ENCODE measurements at regions not wholly inside any gene's neighbourhood (a gene's known extent, or its start where the extent isn't known, plus 50 kb on each side); places are given as distances from the start of the nearest gene placed in this dataset.

- no peak overlapping the region for H3K27ac ChIP-seq (ENCODE audit: low read length)
- no peak overlapping the region for H2AFZ ChIP-seq (ENCODE audit: low read depth, low read length)
- H4K20me1 ChIP-seq (ENCODE audit: insufficient read depth, low read length): no peaks in the 10 kb centered on the region
- no peaks in the 10 kb centered on the region for H3K4me1 ChIP-seq (ENCODE audit: low read length)
- no peak for TF ChIP-seq CTCF (IDR thresholded peaks at IDR 0.05; ENCODE audit: low read depth, low read length)
- no peak for TF ChIP-seq EZH2phosphoT487 (IDR thresholded peaks at IDR 0.05; ENCODE audit: low read depth)
- no peaks in the 10 kb centered on the region for H3K9me3 ChIP-seq (ENCODE audit: insufficient read depth, low read length)
- H3K27me3 ChIP-seq (ENCODE audit: low read depth, low read length): no peaks in the 10 kb centered on the region; the same call in none of the 2 replicates
- no peaks in the 10 kb centered on the region for H3K36me3 ChIP-seq (replicated peaks; ENCODE audit: low read depth, low read length)
- H3K9ac ChIP-seq (ENCODE audit: low read length): no peak overlapping the region
- no peaks in the 10 kb centered on the region for H3K79me2 ChIP-seq (ENCODE audit: low read length)
- H3K4me2 ChIP-seq (ENCODE audit: low read length): no peak overlapping the region
- no peak overlapping the region for H3K4me3 ChIP-seq (ENCODE audit: low read length)
Measured at GRCh38 chrX:39709812-39710211, 387.9 kb downstream of the BCOR start.

- Histone ChIP-seq H3K79me2 (ENCODE audit: low read length) (no peaks in the 10 kb centered on the region), H3K27me3 (ENCODE audit: low read depth, low read length) (no peaks in the 10 kb centered on the region; the same call in none of the 2 replicates), H2AFZ (ENCODE audit: low read depth, low read length) (no peak overlapping the region), H3K27ac (ENCODE audit: low read length) (no peak overlapping the region), H3K4me1 (ENCODE audit: low read length) (no peaks in the 10 kb centered on the region), H3K4me3 (ENCODE audit: low read length) (no peak overlapping the region), H3K9me3 (ENCODE audit: insufficient read depth, low read length) (no peaks in the 10 kb centered on the region), H4K20me1 (ENCODE audit: insufficient read depth, low read length) (no peaks in the 10 kb centered on the region), H3K36me3 (replicated peaks; ENCODE audit: low read depth, low read length) (no peaks in the 10 kb centered on the region), H3K4me2 (ENCODE audit: low read length) (no peak overlapping the region), H3K9ac (ENCODE audit: low read length) (no peak overlapping the region)
- no peak for TF ChIP-seq EZH2phosphoT487 (IDR thresholded peaks at IDR 0.05; ENCODE audit: low read depth)
- TF ChIP-seq CTCF (IDR thresholded peaks at IDR 0.05; ENCODE audit: low read depth, low read length): no peak
Measured at GRCh38 chrX:39710776-39711175, 387.0 kb downstream of the BCOR start.

- Histone ChIP-seq H3K4me2 (ENCODE audit: low read length) (no peak overlapping the region), H3K9me3 (ENCODE audit: insufficient read depth, low read length) (no peaks in the 10 kb centered on the region), H3K36me3 (replicated peaks; ENCODE audit: low read depth, low read length) (no peaks in the 10 kb centered on the region), H3K79me2 (ENCODE audit: low read length) (no peaks in the 10 kb centered on the region), H3K4me1 (ENCODE audit: low read length) (no peaks in the 10 kb centered on the region), H4K20me1 (ENCODE audit: insufficient read depth, low read length) (no peaks in the 10 kb centered on the region), H3K27ac (ENCODE audit: low read length) (no peak overlapping the region), H3K27me3 (ENCODE audit: low read depth, low read length) (no peaks in the 10 kb centered on the region; the same call in none of the 2 replicates), H3K9ac (ENCODE audit: low read length) (no peak overlapping the region), H2AFZ (ENCODE audit: low read depth, low read length) (no peak overlapping the region), H3K4me3 (ENCODE audit: low read length) (no peak overlapping the region)
- TF ChIP-seq EZH2phosphoT487 (IDR thresholded peaks at IDR 0.05; ENCODE audit: low read depth) (no peak), CTCF (IDR thresholded peaks at IDR 0.05; ENCODE audit: low read depth, low read length) (no peak)
Measured at GRCh38 chrX:39714471-39714870, 383.3 kb downstream of the BCOR start.

- Histone ChIP-seq H3K27ac (ENCODE audit: low read length) (no peak overlapping the region), H3K4me3 (ENCODE audit: low read length) (no peak overlapping the region), H3K9me3 (ENCODE audit: insufficient read depth, low read length) (no peaks in the 10 kb centered on the region), H3K36me3 (replicated peaks; ENCODE audit: low read depth, low read length) (no peaks in the 10 kb centered on the region), H3K9ac (ENCODE audit: low read length) (no peak overlapping the region), H4K20me1 (ENCODE audit: insufficient read depth, low read length) (no peaks in the 10 kb centered on the region), H2AFZ (ENCODE audit: low read depth, low read length) (no peak overlapping the region), H3K79me2 (ENCODE audit: low read length) (no peaks in the 10 kb centered on the region), H3K4me2 (ENCODE audit: low read length) (no peak overlapping the region), H3K27me3 (ENCODE audit: low read depth, low read length) (no peaks in the 10 kb centered on the region; the same call in 1 of the 2 replicates), H3K4me1 (ENCODE audit: low read length) (no peaks in the 10 kb centered on the region)
- TF ChIP-seq CTCF (IDR thresholded peaks at IDR 0.05; ENCODE audit: low read depth, low read length) (no peak), EZH2phosphoT487 (IDR thresholded peaks at IDR 0.05; ENCODE audit: low read depth) (no peak)
Measured at GRCh38 chrX:39716401-39716800, 381.4 kb downstream of the BCOR start.

All from OCI-LY3 (cell line).